ENCODE measurements at regions not wholly inside any gene's neighbourhood (a gene's known extent, or its start where the extent isn't known, plus 50 kb on each side); places are given as distances from the start of the nearest gene placed in this dataset.

GRCh38 chr5:147046281-147046680, 167.7 kb upstream of the PPP2R2B start:
- Histone ChIP-seq H3K9me3 (ENCODE audit: control insufficient read depth, low read depth, low read length) (no peaks in the 10 kb centered on the region), H3K4me2 (ENCODE audit: control insufficient read depth, extremely low read depth, insufficient read depth, low read depth, low read length) (no peak overlapping the region), H3K27ac (ENCODE audit: control insufficient read depth, insufficient read depth, low read length) (no peak overlapping the region), H2AFZ (ENCODE audit: control insufficient read depth, low read length) (no peak overlapping the region), H3K4me3 (ENCODE audit: control insufficient read depth in 2 of 3, extremely low read depth in 1 of 3, insufficient read depth in 2 of 3, low read depth in 1 of 3, low read length in 3 of 3) (no peak overlapping the region), H3K79me2 (ENCODE audit: control insufficient read depth, insufficient read depth, low read length) (no peaks in the 10 kb centered on the region), H3K9me1 (ENCODE audit: control insufficient read depth, extremely low read depth, insufficient read depth, low read length) (no peaks in the 10 kb centered on the region), H4K20me1 (ENCODE audit: control insufficient read depth, extremely low read depth, insufficient read depth, low read length) (no peaks in the 10 kb centered on the region), H3K9ac (ENCODE audit: control insufficient read depth, extremely low read depth, insufficient read depth, low read length) (no peak overlapping the region), H3K27me3 (ENCODE audit: control insufficient read depth, extremely low read depth, insufficient read depth, low read length) (no peaks in the 10 kb centered on the region), H3K4me1 (ENCODE audit: control insufficient read depth, extremely low read depth, insufficient read depth, low read length) (no peaks in the 10 kb centered on the region), H3K36me3 (ENCODE audit: control insufficient read depth in 2 of 2, extremely low read depth in 1 of 2, insufficient read depth in 2 of 2, low read length in 2 of 2) (no peaks in the 10 kb centered on the region)
- dilution Hi-C loops (cut with MboI; ENCODE audit: extremely low pct_ligation_motif_present, low sequenced_read_pairs) = no loop called here
- DNase-seq (ENCODE audit: low read depth, low spot score) (no peak), FAIRE-seq (no peak)
- TF ChIP-seq EZH2 (IDR thresholded peaks at IDR 0.05; ENCODE audit: low read length) (no peak), CTCF (optimal IDR thresholded peaks at IDR 0.05 in 1 of 3, IDR thresholded peaks at IDR 0.05 in 1 of 3, conservative IDR thresholded peaks at IDR 0.05 in 1 of 3; ENCODE audit: extremely low read depth in 1 of 3, insufficient read depth in 2 of 3, low read length in 3 of 3) (no peak)

GRCh38 chr5:147046894-147047293, 168.3 kb upstream of the PPP2R2B start:
- no peaks in the 10 kb centered on the region for H3K36me3 ChIP-seq (ENCODE audit: control insufficient read depth in 2 of 2, extremely low read depth in 1 of 2, insufficient read depth in 2 of 2, low read length in 2 of 2)
- DNase-seq (ENCODE audit: low read depth, low spot score) (no peak), FAIRE-seq (no peak)
- H2AFZ ChIP-seq (ENCODE audit: control insufficient read depth, low read length) = no peak overlapping the region
- H3K9me3 ChIP-seq (ENCODE audit: control insufficient read depth, low read depth, low read length) = no peaks in the 10 kb centered on the region
- H3K4me2 ChIP-seq (ENCODE audit: control insufficient read depth, extremely low read depth, insufficient read depth, low read depth, low read length) = no peak overlapping the region
- no peaks in the 10 kb centered on the region for H3K4me1 ChIP-seq (ENCODE audit: control insufficient read depth, extremely low read depth, insufficient read depth, low read length)
- H3K9me1 ChIP-seq (ENCODE audit: control insufficient read depth, extremely low read depth, insufficient read depth, low read length) = no peaks in the 10 kb centered on the region
- no peak overlapping the region for H3K27ac ChIP-seq (ENCODE audit: control insufficient read depth, insufficient read depth, low read length)
- no peaks in the 10 kb centered on the region for H3K79me2 ChIP-seq (ENCODE audit: control insufficient read depth, insufficient read depth, low read length)
- no peaks in the 10 kb centered on the region for H3K27me3 ChIP-seq (ENCODE audit: control insufficient read depth, extremely low read depth, insufficient read depth, low read length)
- TF ChIP-seq CTCF (optimal IDR thresholded peaks at IDR 0.05 in 1 of 3, IDR thresholded peaks at IDR 0.05 in 1 of 3, conservative IDR thresholded peaks at IDR 0.05 in 1 of 3; ENCODE audit: extremely low read depth in 1 of 3, insufficient read depth in 2 of 3, low read length in 3 of 3) (no peak), EZH2 (IDR thresholded peaks at IDR 0.05; ENCODE audit: low read length) (no peak)
- H3K4me3 ChIP-seq (ENCODE audit: control insufficient read depth in 2 of 3, extremely low read depth in 1 of 3, insufficient read depth in 2 of 3, low read depth in 1 of 3, low read length in 3 of 3) = no peak overlapping the region
- dilution Hi-C loops (cut with MboI; ENCODE audit: extremely low pct_ligation_motif_present, low sequenced_read_pairs) = no loop called here
- no peaks in the 10 kb centered on the region for H4K20me1 ChIP-seq (ENCODE audit: control insufficient read depth, extremely low read depth, insufficient read depth, low read length)
- H3K9ac ChIP-seq (ENCODE audit: control insufficient read depth, extremely low read depth, insufficient read depth, low read length) = no peak overlapping the region
